CD14-positive monocyte (primary cell): ENCODE measurements at regions not wholly inside any gene's neighbourhood (a gene's known extent, or its start where the extent isn't known, plus 50 kb on each side); places are given as distances from the start of the nearest gene placed in this dataset.

Source experiments
- DNase-seq, 3 donors: peaks; one replicate each; pipeline ENCODE4 v3.0.0-alpha.2; 2011 to 2022
- H2AFZ ChIP-seq: 2 replicates; pipeline ENCODE4 v1.6.0; 2012; ENCODE audit warnings: mild to moderate bottlenecking, low read depth, low read length, inconsistent platforms; ENCODE audit not compliant: insufficient read depth, poor library complexity, severe bottlenecking
- H3K27ac ChIP-seq, 2 donors: 1 replicate in 1 of 2; 2 replicates in 1 of 2; pipeline ENCODE4 v1.5.1; 2012 to 2013; ENCODE audit warnings: low read length in 2 of 2, control low read depth in 1 of 2, inconsistent platforms in 1 of 2, low read depth in 1 of 2, mild to moderate bottlenecking in 1 of 2
- H3K27me3 ChIP-seq, 2 donors: one replicate each; pipeline versions ENCODE4 v1.6.0 to v1.6.1; 2011 to 2013; ENCODE audit warnings: low read length in 2 of 2; ENCODE audit not compliant: control insufficient read depth in 2 of 2, insufficient read depth in 2 of 2
- H3K36me3 ChIP-seq, 2 donors: replicated peaks in 1 of 2; 1 replicate in 1 of 2; 2 replicates in 1 of 2; pipeline versions ENCODE4 v1.5.1 to v1.6.1; 2012 to 2013; ENCODE audit warnings: low read length in 2 of 2, control low read depth in 1 of 2, inconsistent platforms in 1 of 2, mild to moderate bottlenecking in 1 of 2; ENCODE audit not compliant: insufficient read depth in 2 of 2, control insufficient read depth in 1 of 2
- H3K4me1 ChIP-seq, 2 donors: 1 replicate in 1 of 2; 2 replicates in 1 of 2; pipeline versions ENCODE4 v1.5.1 to v1.6.1; 2012 to 2013; ENCODE audit warnings: low read length in 2 of 2, control low read depth in 1 of 2, inconsistent platforms in 1 of 2, mild to moderate bottlenecking in 1 of 2, moderate library complexity in 1 of 2; ENCODE audit not compliant: insufficient read depth in 2 of 2, control insufficient read depth in 1 of 2
- H3K4me2 ChIP-seq: replicated peaks from 2 replicates; pipeline ENCODE3; 2012; ENCODE audit warnings: low read length, moderate library complexity, mild to moderate bottlenecking; ENCODE audit not compliant: poor library complexity, severe bottlenecking; ENCODE audit errors: extremely low read depth
- H3K4me3 ChIP-seq, 3 experiments: fragments of 200-600 bp in 1 of 3; sonication (generic) in 1 of 3; replicated peaks in 1 of 3; 1 replicate in 2 of 3; 2 replicates in 1 of 3; pipeline ENCODE4 v1.5.1; 2011 to 2013; ENCODE audit warnings: low read length in 3 of 3, mild to moderate bottlenecking in 3 of 3, control low read depth in 2 of 3, low read depth in 2 of 3, inconsistent platforms in 1 of 3, moderate library complexity in 1 of 3
- H3K79me2 ChIP-seq: 2 replicates; pipeline ENCODE4 v1.6.0; 2012; ENCODE audit warnings: mild to moderate bottlenecking, control low read depth, inconsistent platforms, low read length, moderate library complexity; ENCODE audit not compliant: insufficient read depth
- H3K9ac ChIP-seq: 2 replicates; pipeline ENCODE4 v1.6.0; 2017; ENCODE audit warnings: low read length, mild to moderate bottlenecking; ENCODE audit not compliant: insufficient read depth, poor library complexity, severe bottlenecking
- H3K9me3 ChIP-seq, 2 donors: replicated peaks in 1 of 2; 1 replicate in 1 of 2; 2 replicates in 1 of 2; pipeline versions ENCODE4 v1.5.1 to v1.6.1; 2012 to 2013; ENCODE audit warnings: low read length in 2 of 2, control low read depth in 1 of 2; ENCODE audit not compliant: control insufficient read depth in 1 of 2, insufficient read depth in 1 of 2
- H4K20me1 ChIP-seq: 2 replicates; pipeline ENCODE4 v1.6.0; 2012; ENCODE audit warnings: mild to moderate bottlenecking, low read length, control low read depth, moderate library complexity; ENCODE audit not compliant: insufficient read depth
- H3K27ac Mint-ChIP-seq, 7 donors: one replicate each; pipeline ENCODE4 v1.8.0; 2020; ENCODE audit warnings: mild to moderate bottlenecking in 7 of 7, mixed read lengths in 7 of 7, moderate library complexity in 6 of 7, inconsistent platforms in 2 of 7
- H3K27me3 Mint-ChIP-seq, 3 donors: one replicate each; pipeline ENCODE4 v1.8.0; 2021 to 2022; ENCODE audit warnings: low read depth in 3 of 3, mild to moderate bottlenecking in 3 of 3, mixed read lengths in 3 of 3, moderate library complexity in 3 of 3, inconsistent platforms in 1 of 3
- H3K36me3 Mint-ChIP-seq, 2 donors: one replicate each; pipeline ENCODE4 v1.8.0; 2020; ENCODE audit warnings: mixed read lengths in 2 of 2, inconsistent platforms in 1 of 2, mild to moderate bottlenecking in 1 of 2
- H3K4me1 Mint-ChIP-seq: one replicate; pipeline ENCODE4 v1.8.0; 2020; ENCODE audit warnings: mild to moderate bottlenecking, mixed read lengths
- H3K4me3 Mint-ChIP-seq, 2 donors: one replicate each; pipeline ENCODE4 v1.8.0; 2020; ENCODE audit warnings: mild to moderate bottlenecking in 2 of 2, mixed read lengths in 2 of 2, moderate library complexity in 1 of 2
- H3K9me3 Mint-ChIP-seq, 7 donors: one replicate each; pipeline ENCODE4 v1.8.0; 2020 to 2022; ENCODE audit warnings: mixed read lengths in 7 of 7, mild to moderate bottlenecking in 6 of 7, moderate library complexity in 6 of 7, inconsistent platforms in 2 of 7
- WGBS: methylation state at CpG from one replicate; pipeline ENCODE4 v1.1.5; 2013; ENCODE audit warnings: missing lambda C conversion rate; ENCODE audit not compliant: insufficient coverage; 5-methylcytosine and 5-hydroxymethylcytosine counted together
- intact Hi-C, 2 donors: fragments of 100-400 bp; cut with micrococcal nuclease; formaldehyde crosslinking; loops; one replicate each; pipeline versions ENCODE4 v1.15.0 to v1.15.1; 2023
- TF ChIP-seq, protein P1 (sequence below): fragments of 200-600 bp; IDR thresholded peaks from one replicate; pipeline ENCODE4 v1.8.0; 2022; ENCODE audit warnings: antibody characterized with exemption, mild to moderate bottlenecking

DNA sequence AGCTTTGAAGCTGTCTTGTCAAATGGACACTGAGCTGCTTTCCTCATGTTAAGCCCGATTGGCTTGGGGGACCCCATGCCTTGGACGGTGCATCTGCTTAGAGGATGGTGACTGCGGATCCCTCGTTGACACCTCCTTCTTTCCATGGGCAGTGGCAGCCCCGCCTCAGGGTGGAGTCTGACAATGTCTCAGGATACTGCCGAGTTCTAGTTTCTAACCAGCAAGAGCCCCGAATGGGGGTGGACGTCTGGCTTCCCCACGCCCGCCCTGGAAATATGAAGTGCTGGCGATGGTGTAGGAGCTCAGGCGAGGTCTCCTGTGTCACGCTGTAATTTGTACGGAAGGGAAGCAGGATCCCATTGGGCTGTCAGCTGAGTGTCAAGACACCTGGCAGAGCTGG is 106.2 kb upstream of the CTBP2 start:
- H3K9me3 ChIP-seq: no peaks in the 10 kb centered on the region
- Mint-ChIP-seq H3K27ac (no peak overlapping the region), H3K4me1 (no peaks in the 10 kb centered on the region), H3K9me3 (peaks cover 0 to 1% (median 0%) of the 10 kb centered on the region in 7 donors), H3K4me3 (no peak overlapping the region), H3K36me3 (no peaks in the 10 kb centered on the region), H3K27me3 (peaks cover 4 to 7% (median 7%) of the 10 kb centered on the region in 3 donors)
- H3K79me2 ChIP-seq: no peaks in the 10 kb centered on the region
- TF ChIP-seq, protein P1, sequence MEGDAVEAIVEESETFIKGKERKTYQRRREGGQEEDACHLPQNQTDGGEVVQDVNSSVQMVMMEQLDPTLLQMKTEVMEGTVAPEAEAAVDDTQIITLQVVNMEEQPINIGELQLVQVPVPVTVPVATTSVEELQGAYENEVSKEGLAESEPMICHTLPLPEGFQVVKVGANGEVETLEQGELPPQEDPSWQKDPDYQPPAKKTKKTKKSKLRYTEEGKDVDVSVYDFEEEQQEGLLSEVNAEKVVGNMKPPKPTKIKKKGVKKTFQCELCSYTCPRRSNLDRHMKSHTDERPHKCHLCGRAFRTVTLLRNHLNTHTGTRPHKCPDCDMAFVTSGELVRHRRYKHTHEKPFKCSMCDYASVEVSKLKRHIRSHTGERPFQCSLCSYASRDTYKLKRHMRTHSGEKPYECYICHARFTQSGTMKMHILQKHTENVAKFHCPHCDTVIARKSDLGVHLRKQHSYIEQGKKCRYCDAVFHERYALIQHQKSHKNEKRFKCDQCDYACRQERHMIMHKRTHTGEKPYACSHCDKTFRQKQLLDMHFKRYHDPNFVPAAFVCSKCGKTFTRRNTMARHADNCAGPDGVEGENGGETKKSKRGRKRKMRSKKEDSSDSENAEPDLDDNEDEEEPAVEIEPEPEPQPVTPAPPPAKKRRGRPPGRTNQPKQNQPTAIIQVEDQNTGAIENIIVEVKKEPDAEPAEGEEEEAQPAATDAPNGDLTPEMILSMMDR: no peak
- no peak overlapping the region for H2AFZ ChIP-seq
- H3K9ac ChIP-seq: no peak overlapping the region
- H3K4me2 ChIP-seq: no peak overlapping the region
- H3K27me3 ChIP-seq: no peaks in the 10 kb centered on the region
- intact Hi-C loops: no loop called here
- H4K20me1 ChIP-seq: no peaks in the 10 kb centered on the region
- no peak overlapping the region for H3K4me3 ChIP-seq
- no peak overlapping the region for H3K27ac ChIP-seq
- no peaks in the 10 kb centered on the region for H3K4me1 ChIP-seq
- no peak for DNase-seq
- no peaks in the 10 kb centered on the region for H3K36me3 ChIP-seq
- WGBS: 89% methylated on average over 14 of the region's 14 CpGs

DNA sequence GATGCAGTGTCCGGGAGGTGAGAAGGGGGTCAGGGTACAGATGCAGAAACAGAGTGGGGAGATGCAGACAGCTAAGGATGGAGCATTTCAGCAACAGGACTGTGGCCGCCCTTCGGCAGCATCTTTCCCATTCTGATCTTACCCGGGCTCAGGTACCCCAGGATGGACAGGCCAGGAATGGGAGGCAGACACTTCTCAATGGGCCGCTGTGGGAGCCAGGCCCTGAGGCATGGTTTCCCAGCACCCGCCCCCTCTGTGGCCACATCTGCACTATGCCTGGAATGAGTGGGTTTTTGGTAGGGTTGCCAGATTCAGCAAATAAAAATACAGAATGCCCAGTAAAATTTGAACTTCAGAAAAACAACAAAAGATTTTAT is 105.2 kb upstream of the CTBP2 start:
- Histone ChIP-seq H3K4me3 (no peak overlapping the region), H3K36me3 (no peaks in the 10 kb centered on the region), H3K27me3 (no peaks in the 10 kb centered on the region), H3K27ac (no peak overlapping the region), H3K79me2 (no peaks in the 10 kb centered on the region), H2AFZ (no peak overlapping the region), H3K9me3 (no peaks in the 10 kb centered on the region), H3K4me1 (no peaks in the 10 kb centered on the region), H3K4me2 (no peak overlapping the region), H3K9ac (no peak overlapping the region), H4K20me1 (no peaks in the 10 kb centered on the region)
- peaks cover 0 to 1% (median 0%) of the 10 kb centered on the region in 7 donors for H3K9me3 Mint-ChIP-seq
- WGBS: 94% methylated on average over 5 of the region's 6 CpGs
- TF ChIP-seq, protein P1: no peak
- no peak overlapping the region for H3K27ac Mint-ChIP-seq
- no peak overlapping the region for H3K4me3 Mint-ChIP-seq
- H3K36me3 Mint-ChIP-seq: no peaks in the 10 kb centered on the region
- no peaks in the 10 kb centered on the region for H3K4me1 Mint-ChIP-seq
- DNase-seq: no peak
- intact Hi-C loops: no loop called here
- H3K27me3 Mint-ChIP-seq: peaks cover 4 to 7% (median 5%) of the 10 kb centered on the region in 3 donors
